Fibroblast of lung (primary cell): ENCODE measurements at regions not wholly inside any gene's neighbourhood (a gene's known extent, or its start where the extent isn't known, plus 50 kb on each side); places are given as distances from the start of the nearest gene placed in this dataset.
A peak's percentile ranks its signal among the peaks of the same experiment; 100 is the strongest.

Experiments
- DNase-seq, 2 donors: peaks; one replicate each; pipeline versions ENCODE4 v3.0.0 to v3.0.0-alpha.2; 2010; ENCODE audit warnings: low read depth in 2 of 2
- H2AFZ ChIP-seq: 2 replicates; pipeline ENCODE4 v1.5.1; 2012; ENCODE audit warnings: low read length, control low read depth, inconsistent platforms
- H3K27ac ChIP-seq: 2 replicates; pipeline ENCODE4 v1.5.1; 2011; ENCODE audit warnings: low read length, control low read depth; ENCODE audit not compliant: insufficient read depth
- H3K27me3 ChIP-seq: 2 replicates; pipeline ENCODE4 v1.5.1; 2011; ENCODE audit warnings: mild to moderate bottlenecking, low read length; ENCODE audit not compliant: control insufficient read depth, insufficient read depth
- H3K36me3 ChIP-seq: 2 replicates; pipeline ENCODE4 v1.5.1; 2011; ENCODE audit warnings: low read length; ENCODE audit not compliant: control insufficient read depth, insufficient read depth
- H3K4me1 ChIP-seq: 2 replicates; pipeline ENCODE4 v1.5.1; 2011; ENCODE audit warnings: low read length; ENCODE audit not compliant: control insufficient read depth, insufficient read depth; ENCODE audit errors: extremely low read depth
- H3K4me2 ChIP-seq: 2 replicates; pipeline ENCODE4 v1.5.1; 2011; ENCODE audit warnings: low read length, control low read depth; ENCODE audit not compliant: insufficient read depth; ENCODE audit errors: extremely low read depth
- H3K4me3 ChIP-seq, 4 experiments: fragments of 200-600 bp in 1 of 4; sonication (generic) in 1 of 4; replicated peaks in 1 of 4; 2 replicates each; pipeline ENCODE4 v1.5.1; 2011 to 2016; ENCODE audit warnings: low read length in 4 of 4, low read depth in 3 of 4, mild to moderate bottlenecking in 3 of 4, control low read depth in 2 of 4, inconsistent platforms in 1 of 4, mixed read lengths in 1 of 4; ENCODE audit not compliant: insufficient read depth in 1 of 4; ENCODE audit errors: control extremely low read depth in 1 of 4
- H3K79me2 ChIP-seq: 2 replicates; pipeline ENCODE4 v1.5.1; 2012; ENCODE audit warnings: mild to moderate bottlenecking, low read length, inconsistent platforms; ENCODE audit not compliant: control insufficient read depth, insufficient read depth
- H3K9ac ChIP-seq: 2 replicates; pipeline ENCODE4 v1.5.1; 2011; ENCODE audit warnings: mild to moderate bottlenecking, low read length, control low read depth; ENCODE audit not compliant: insufficient read depth
- H3K9me3 ChIP-seq: 2 replicates; pipeline ENCODE4 v1.5.1; 2012; ENCODE audit warnings: low read depth, low read length; ENCODE audit not compliant: control insufficient read depth, insufficient read depth
- H4K20me1 ChIP-seq: 2 replicates; pipeline ENCODE4 v1.5.1; 2011; ENCODE audit warnings: low read length; ENCODE audit not compliant: control insufficient read depth, insufficient read depth; ENCODE audit errors: extremely low read depth
- EZH2 ChIP-seq: IDR thresholded peaks from 2 replicates; pipeline ENCODE4 v1.5.1; 2012; ENCODE audit warnings: low read length, control low read depth, mild to moderate bottlenecking; ENCODE audit errors: missing control alignments
- TF ChIP-seq, protein P1 (sequence below), 2 donors: IDR thresholded peaks in 1 of 2; conservative IDR thresholded peaks in 1 of 2; 1 replicate in 1 of 2; 2 replicates in 1 of 2; pipeline ENCODE4 v1.5.1; 2011 to 2012; ENCODE audit warnings: low read length in 2 of 2, control low read depth in 1 of 2, inconsistent platforms in 1 of 2, low read depth in 1 of 2, mild to moderate bottlenecking in 1 of 2

DNA sequence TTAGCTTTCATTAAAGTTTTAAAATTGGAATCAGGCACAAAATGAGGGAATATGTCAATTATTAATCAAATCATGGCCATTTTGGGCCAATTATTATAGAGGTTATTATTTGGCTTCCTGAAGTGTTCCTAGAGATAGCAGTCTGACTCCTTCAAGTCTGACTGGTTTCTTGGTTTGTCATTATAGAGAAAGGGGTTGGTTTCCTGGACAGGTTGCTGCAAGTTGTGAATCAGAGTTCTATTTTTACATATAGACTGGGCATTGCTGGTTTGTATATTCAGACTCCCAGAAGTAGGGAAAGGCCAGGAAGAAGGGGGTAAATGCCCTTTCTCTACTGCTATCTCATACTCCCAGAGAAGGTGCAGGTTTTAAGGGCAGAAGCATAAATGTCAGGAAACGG is 121.4 kb upstream of the CEP162 start:
- Histone ChIP-seq H3K9me3 (no peaks in the 10 kb centered on the region), H2AFZ (no peak overlapping the region), H3K4me2 (no peak overlapping the region), H3K79me2 (no peaks in the 10 kb centered on the region), H3K9ac (no peak overlapping the region), H3K27ac (no peak overlapping the region), H3K27me3 (no peaks in the 10 kb centered on the region), H3K4me1 (no peaks in the 10 kb centered on the region), H3K36me3 (no peaks in the 10 kb centered on the region), H4K20me1 (no peaks in the 10 kb centered on the region), H3K4me3 (no peak overlapping the region)
- TF ChIP-seq, protein P1, sequence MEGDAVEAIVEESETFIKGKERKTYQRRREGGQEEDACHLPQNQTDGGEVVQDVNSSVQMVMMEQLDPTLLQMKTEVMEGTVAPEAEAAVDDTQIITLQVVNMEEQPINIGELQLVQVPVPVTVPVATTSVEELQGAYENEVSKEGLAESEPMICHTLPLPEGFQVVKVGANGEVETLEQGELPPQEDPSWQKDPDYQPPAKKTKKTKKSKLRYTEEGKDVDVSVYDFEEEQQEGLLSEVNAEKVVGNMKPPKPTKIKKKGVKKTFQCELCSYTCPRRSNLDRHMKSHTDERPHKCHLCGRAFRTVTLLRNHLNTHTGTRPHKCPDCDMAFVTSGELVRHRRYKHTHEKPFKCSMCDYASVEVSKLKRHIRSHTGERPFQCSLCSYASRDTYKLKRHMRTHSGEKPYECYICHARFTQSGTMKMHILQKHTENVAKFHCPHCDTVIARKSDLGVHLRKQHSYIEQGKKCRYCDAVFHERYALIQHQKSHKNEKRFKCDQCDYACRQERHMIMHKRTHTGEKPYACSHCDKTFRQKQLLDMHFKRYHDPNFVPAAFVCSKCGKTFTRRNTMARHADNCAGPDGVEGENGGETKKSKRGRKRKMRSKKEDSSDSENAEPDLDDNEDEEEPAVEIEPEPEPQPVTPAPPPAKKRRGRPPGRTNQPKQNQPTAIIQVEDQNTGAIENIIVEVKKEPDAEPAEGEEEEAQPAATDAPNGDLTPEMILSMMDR (conservative IDR thresholded peaks at IDR 0.05 in 1 of 2, IDR thresholded peaks at IDR 0.05 in 1 of 2; ENCODE audit: low read depth in 1 of 2, low read length in 2 of 2), result no peak
- no peak for TF ChIP-seq EZH2
- DNase-seq, result no peak

DNA sequence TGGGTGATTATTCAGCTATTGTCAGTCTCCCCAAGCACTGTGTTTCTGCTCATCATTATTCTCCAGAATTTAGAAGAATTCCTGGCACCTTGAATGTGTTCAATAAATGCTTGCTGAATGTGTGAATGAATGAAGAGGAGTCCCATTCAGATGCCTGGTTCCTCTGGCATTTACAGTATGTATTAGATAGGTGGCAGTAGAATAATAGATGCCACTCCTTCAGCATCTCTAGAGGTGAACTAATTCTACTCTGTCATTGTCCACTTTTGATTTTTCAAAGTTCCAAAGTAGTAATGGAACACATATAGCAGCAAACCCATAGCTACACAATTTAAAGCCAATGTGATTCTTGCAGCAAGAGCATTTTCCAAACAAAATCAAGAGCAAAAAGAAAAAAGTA is 118.9 kb upstream of the CEP162 start:
- Histone ChIP-seq H3K4me3 (no peak overlapping the region), H3K4me2 (no peak overlapping the region), H2AFZ (no peak overlapping the region), H3K4me1 (no peaks in the 10 kb centered on the region), H3K27me3 (no peaks in the 10 kb centered on the region), H3K9ac (no peak overlapping the region), H3K36me3 (no peaks in the 10 kb centered on the region), H3K27ac (no peak overlapping the region), H4K20me1 (no peaks in the 10 kb centered on the region), H3K9me3 (no peaks in the 10 kb centered on the region), H3K79me2 (no peaks in the 10 kb centered on the region)
- no peak for TF ChIP-seq EZH2
- TF ChIP-seq, protein P1 (conservative IDR thresholded peaks at IDR 0.05 in 1 of 2, IDR thresholded peaks at IDR 0.05 in 1 of 2; ENCODE audit: low read depth in 1 of 2, low read length in 2 of 2), result peak in 1 of 2 donors; percentile 18
- DNase-seq, result peak in 1 of 2 donors; percentile 0

DNA sequence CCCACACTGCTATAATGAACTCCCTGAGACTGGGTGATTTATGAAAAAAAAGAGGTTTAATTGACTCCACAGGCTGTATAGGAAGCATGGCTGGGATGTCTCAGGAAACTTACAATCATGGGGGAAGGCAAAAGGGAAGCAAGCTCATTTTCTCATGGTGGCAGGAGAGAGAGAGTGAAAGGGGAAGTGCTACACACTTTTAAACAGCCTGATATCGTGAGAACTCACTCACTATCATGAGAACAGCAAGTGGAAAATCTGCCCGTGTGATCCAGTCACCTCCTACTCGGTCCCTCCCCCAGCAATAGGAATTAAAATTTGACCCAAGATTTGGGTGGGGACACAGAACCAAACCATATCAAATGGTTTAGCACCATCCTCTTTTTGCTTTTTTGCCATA is 116.6 kb upstream of the CEP162 start:
- H3K4me2 ChIP-seq, result no peak overlapping the region
- no peaks in the 10 kb centered on the region for H3K4me1 ChIP-seq
- H3K27ac ChIP-seq, result no peak overlapping the region
- no peaks in the 10 kb centered on the region for H3K9me3 ChIP-seq
- TF ChIP-seq, protein P1 (conservative IDR thresholded peaks at IDR 0.05 in 1 of 2, IDR thresholded peaks at IDR 0.05 in 1 of 2; ENCODE audit: low read depth in 1 of 2, low read length in 2 of 2), result no peak
- TF ChIP-seq EZH2, result no peak
- DNase-seq, result no peak
- H3K4me3 ChIP-seq, result no peak overlapping the region
- H3K27me3 ChIP-seq, result no peaks in the 10 kb centered on the region
- H3K36me3 ChIP-seq, result no peaks in the 10 kb centered on the region
- no peak overlapping the region for H2AFZ ChIP-seq
- no peaks in the 10 kb centered on the region for H4K20me1 ChIP-seq
- no peak overlapping the region for H3K9ac ChIP-seq
- H3K79me2 ChIP-seq, result no peaks in the 10 kb centered on the region
